ENCODE measurements at regions not wholly inside any gene's neighbourhood (a gene's known extent, or its start where the extent isn't known, plus 50 kb on each side); places are given as distances from the start of the nearest gene placed in this dataset.
"Not testable (repeated sequence)": the region's sequence is repeated elsewhere in the genome, so short reads cannot be mapped to it uniquely, and the experiment has no call there.

- Histone ChIP-seq H3K36me3 (ENCODE audit: control insufficient read depth, insufficient read depth, low read length) (no peaks in the 10 kb centered on the region), H3K9me3 (ENCODE audit: control insufficient read depth, low read length) (no peaks in the 10 kb centered on the region), H3K4me1 (ENCODE audit: control insufficient read depth, insufficient read depth, low read length) (no peaks in the 10 kb centered on the region), H3K9ac (ENCODE audit: low read length) (no peak overlapping the region), H3K4me3 (ENCODE audit: low read length) (no peak overlapping the region), H3K27me3 (ENCODE audit: control insufficient read depth, insufficient read depth, low read length) (no peaks in the 10 kb centered on the region)
Observed at GRCh38 chr7:65453341-65454030, 79.8 kb downstream of the ZNF92 start.

- Histone ChIP-seq H3K9me3 (ENCODE audit: control insufficient read depth, low read length) (no peaks in the 10 kb centered on the region), H3K4me3 (ENCODE audit: low read length) (no peak overlapping the region), H3K27me3 (ENCODE audit: control insufficient read depth, insufficient read depth, low read length) (no peaks in the 10 kb centered on the region), H3K36me3 (ENCODE audit: control insufficient read depth, insufficient read depth, low read length) (no peaks in the 10 kb centered on the region), H3K9ac (ENCODE audit: low read length) (no peak overlapping the region), H3K4me1 (ENCODE audit: control insufficient read depth, insufficient read depth, low read length) (no peaks in the 10 kb centered on the region)
Observed at GRCh38 chr7:65454469-65454868, 80.8 kb downstream of the ZNF92 start.

GRCh38 chr7:65455050-65455449, 81.4 kb downstream of the ZNF92 start:
- H3K9ac ChIP-seq (ENCODE audit: low read length); H3K36me3 ChIP-seq (ENCODE audit: control insufficient read depth, insufficient read depth, low read length); H3K9me3 ChIP-seq (ENCODE audit: control insufficient read depth, low read length); H3K27me3 ChIP-seq (ENCODE audit: control insufficient read depth, insufficient read depth, low read length); H3K4me3 ChIP-seq (ENCODE audit: low read length); H3K4me1 ChIP-seq (ENCODE audit: control insufficient read depth, insufficient read depth, low read length): not testable (repeated sequence)

GRCh38 chr7:65457705-65458104, 84.0 kb downstream of the ZNF92 start:
- Histone ChIP-seq H3K4me1 (ENCODE audit: control insufficient read depth, insufficient read depth, low read length) (no peaks in the 10 kb centered on the region), H3K36me3 (ENCODE audit: control insufficient read depth, insufficient read depth, low read length) (no peaks in the 10 kb centered on the region)

GRCh38 chr7:65459438-65459837, 85.8 kb downstream of the ZNF92 start:
- H3K36me3 ChIP-seq (ENCODE audit: control insufficient read depth, insufficient read depth, low read length) = no peaks in the 10 kb centered on the region
- H3K27me3 ChIP-seq (ENCODE audit: control insufficient read depth, insufficient read depth, low read length) = no peaks in the 10 kb centered on the region
- no peak overlapping the region for H3K9ac ChIP-seq (ENCODE audit: low read length)
- no peaks in the 10 kb centered on the region for H3K9me3 ChIP-seq (ENCODE audit: control insufficient read depth, low read length)
- no peaks in the 10 kb centered on the region for H3K4me1 ChIP-seq (ENCODE audit: control insufficient read depth, insufficient read depth, low read length)
- H3K4me3 ChIP-seq (ENCODE audit: low read length) = no peak overlapping the region

More at GRCh38 chr7:65457705-65458104, 84.0 kb downstream of the ZNF92 start:
- no peaks in the 10 kb centered on the region for H3K27me3 ChIP-seq (ENCODE audit: control insufficient read depth, insufficient read depth, low read length)
- no peaks in the 10 kb centered on the region for H3K9me3 ChIP-seq (ENCODE audit: control insufficient read depth, low read length)
- H3K9ac ChIP-seq (ENCODE audit: low read length) = no peak overlapping the region
- H3K4me3 ChIP-seq (ENCODE audit: low read length) = no peak overlapping the region

GRCh38 chr7:65462148-65462716, 88.6 kb downstream of the ZNF92 start:
- Histone ChIP-seq H3K4me3 (ENCODE audit: low read length) (no peak overlapping the region), H3K9me3 (ENCODE audit: control insufficient read depth, low read length) (no peaks in the 10 kb centered on the region), H3K4me1 (ENCODE audit: control insufficient read depth, insufficient read depth, low read length) (no peaks in the 10 kb centered on the region), H3K27me3 (ENCODE audit: control insufficient read depth, insufficient read depth, low read length) (no peaks in the 10 kb centered on the region), H3K9ac (ENCODE audit: low read length) (no peak overlapping the region), H3K36me3 (ENCODE audit: control insufficient read depth, insufficient read depth, low read length) (no peaks in the 10 kb centered on the region)

- Histone ChIP-seq H3K36me3 (ENCODE audit: control insufficient read depth, insufficient read depth, low read length) (no peaks in the 10 kb centered on the region), H3K9ac (ENCODE audit: low read length) (no peak overlapping the region), H3K4me1 (ENCODE audit: control insufficient read depth, insufficient read depth, low read length) (no peaks in the 10 kb centered on the region), H3K27me3 (ENCODE audit: control insufficient read depth, insufficient read depth, low read length) (no peaks in the 10 kb centered on the region), H3K9me3 (ENCODE audit: control insufficient read depth, low read length) (no peaks in the 10 kb centered on the region), H3K4me3 (ENCODE audit: low read length) (no peak overlapping the region)
Observed at GRCh38 chr7:65463184-65463583, 89.5 kb downstream of the ZNF92 start.

GRCh38 chr7:65469919-65470558, 96.4 kb downstream of the ZNF92 start:
- not testable (repeated sequence) for H3K4me3 ChIP-seq (ENCODE audit: low read length); H3K27me3 ChIP-seq (ENCODE audit: control insufficient read depth, insufficient read depth, low read length); H3K9me3 ChIP-seq (ENCODE audit: control insufficient read depth, low read length); H3K9ac ChIP-seq (ENCODE audit: low read length); H3K4me1 ChIP-seq (ENCODE audit: control insufficient read depth, insufficient read depth, low read length); H3K36me3 ChIP-seq (ENCODE audit: control insufficient read depth, insufficient read depth, low read length)

GRCh38 chr7:65471587-65471986, 97.9 kb downstream of the ZNF92 start:
- Histone ChIP-seq H3K9ac (ENCODE audit: low read length) (no peak overlapping the region), H3K36me3 (ENCODE audit: control insufficient read depth, insufficient read depth, low read length) (no peaks in the 10 kb centered on the region), H3K27me3 (ENCODE audit: control insufficient read depth, insufficient read depth, low read length) (no peaks in the 10 kb centered on the region), H3K4me3 (ENCODE audit: low read length) (no peak overlapping the region), H3K9me3 (ENCODE audit: control insufficient read depth, low read length) (no peaks in the 10 kb centered on the region), H3K4me1 (ENCODE audit: control insufficient read depth, insufficient read depth, low read length) (no peaks in the 10 kb centered on the region)

GRCh38 chr7:65475040-65475726, 101.5 kb downstream of the ZNF92 start:
- H3K9me3 ChIP-seq (ENCODE audit: control insufficient read depth, low read length) = peaks cover 3% of the 10 kb centered on the region
- H3K9ac ChIP-seq (ENCODE audit: low read length) = no peak overlapping the region
- no peaks in the 10 kb centered on the region for H3K4me1 ChIP-seq (ENCODE audit: control insufficient read depth, insufficient read depth, low read length)
- H3K4me3 ChIP-seq (ENCODE audit: low read length) = no peak overlapping the region
- no peaks in the 10 kb centered on the region for H3K27me3 ChIP-seq (ENCODE audit: control insufficient read depth, insufficient read depth, low read length)
- H3K36me3 ChIP-seq (ENCODE audit: control insufficient read depth, insufficient read depth, low read length) = no peaks in the 10 kb centered on the region

GRCh38 chr7:65475734-65476319, 102.2 kb downstream of the ZNF92 start:
- H3K27me3 ChIP-seq (ENCODE audit: control insufficient read depth, insufficient read depth, low read length) = no peaks in the 10 kb centered on the region
- no peak overlapping the region for H3K9ac ChIP-seq (ENCODE audit: low read length)
- H3K36me3 ChIP-seq (ENCODE audit: control insufficient read depth, insufficient read depth, low read length) = no peaks in the 10 kb centered on the region
- H3K9me3 ChIP-seq (ENCODE audit: control insufficient read depth, low read length) = peaks cover 3% of the 10 kb centered on the region
- no peaks in the 10 kb centered on the region for H3K4me1 ChIP-seq (ENCODE audit: control insufficient read depth, insufficient read depth, low read length)
- no peak overlapping the region for H3K4me3 ChIP-seq (ENCODE audit: low read length)

GRCh38 chr7:65477326-65477725, 103.7 kb downstream of the ZNF92 start:
- H3K4me1 ChIP-seq (ENCODE audit: control insufficient read depth, insufficient read depth, low read length) = no peaks in the 10 kb centered on the region
- no peak overlapping the region for H3K4me3 ChIP-seq (ENCODE audit: low read length)
- H3K36me3 ChIP-seq (ENCODE audit: control insufficient read depth, insufficient read depth, low read length) = no peaks in the 10 kb centered on the region
- H3K27me3 ChIP-seq (ENCODE audit: control insufficient read depth, insufficient read depth, low read length) = no peaks in the 10 kb centered on the region
- peaks cover 3% of the 10 kb centered on the region for H3K9me3 ChIP-seq (ENCODE audit: control insufficient read depth, low read length)
- no peak overlapping the region for H3K9ac ChIP-seq (ENCODE audit: low read length)

Data from mucosa of stomach (tissue), 1 donor.